HG02678 (cell line): ENCODE measurements at regions not wholly inside any gene's neighbourhood (a gene's known extent, or its start where the extent isn't known, plus 50 kb on each side); places are given as distances from the start of the nearest gene placed in this dataset.
"Not testable (repeated sequence)": the region's sequence is repeated elsewhere in the genome, so short reads cannot be mapped to it uniquely, and the experiment has no call there.

Experiments
- ATAC-seq: cut with Tn5 transposase; IDR thresholded peaks from one replicate; pipeline ENCODE4 v1.9.1; 2021; ENCODE audit warnings: mild to moderate bottlenecking, moderate library complexity; ENCODE audit not compliant: unreplicated experiment

DNA sequence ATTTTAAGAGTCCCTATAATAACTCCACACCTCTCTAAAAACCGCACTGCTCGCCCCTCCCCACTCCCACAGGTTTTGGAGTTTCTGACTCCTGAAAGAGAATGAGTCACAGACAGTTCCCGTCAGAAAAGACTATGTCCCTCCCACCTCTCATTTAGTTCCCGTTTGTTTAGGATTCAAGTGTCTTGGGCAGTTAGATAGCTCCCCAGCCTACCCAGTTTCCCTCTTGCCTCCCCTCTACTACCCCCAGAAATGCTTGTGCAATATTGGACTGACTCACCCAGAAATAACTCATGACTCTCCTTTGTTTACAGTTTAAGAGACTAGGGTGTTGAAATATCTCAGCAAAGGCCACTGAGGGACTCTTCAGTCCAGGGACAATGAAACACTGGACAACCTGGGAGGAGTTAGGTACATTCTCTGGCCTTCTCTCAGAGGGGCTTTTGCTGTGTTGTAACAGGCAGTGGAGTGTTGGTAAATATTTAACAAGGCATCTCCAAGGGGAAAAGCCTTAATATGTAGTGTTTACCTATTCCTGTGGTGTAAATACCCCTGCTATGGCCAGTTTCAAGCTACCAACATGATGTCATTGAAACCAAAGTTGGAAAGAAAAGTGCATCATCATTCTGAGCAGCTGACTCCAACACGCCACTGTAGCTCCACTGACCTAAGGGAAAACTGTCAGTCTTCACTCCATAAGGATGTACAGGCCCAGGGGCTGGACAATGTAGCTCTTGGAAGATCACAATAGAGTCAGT, 96.1 kb upstream of the CHD2 start:
- ATAC-seq: no peak

- not testable (repeated sequence) for ATAC-seq
Observed at GRCh38 chr15:92804610-92804936, 95.6 kb upstream of the CHD2 start.

DNA sequence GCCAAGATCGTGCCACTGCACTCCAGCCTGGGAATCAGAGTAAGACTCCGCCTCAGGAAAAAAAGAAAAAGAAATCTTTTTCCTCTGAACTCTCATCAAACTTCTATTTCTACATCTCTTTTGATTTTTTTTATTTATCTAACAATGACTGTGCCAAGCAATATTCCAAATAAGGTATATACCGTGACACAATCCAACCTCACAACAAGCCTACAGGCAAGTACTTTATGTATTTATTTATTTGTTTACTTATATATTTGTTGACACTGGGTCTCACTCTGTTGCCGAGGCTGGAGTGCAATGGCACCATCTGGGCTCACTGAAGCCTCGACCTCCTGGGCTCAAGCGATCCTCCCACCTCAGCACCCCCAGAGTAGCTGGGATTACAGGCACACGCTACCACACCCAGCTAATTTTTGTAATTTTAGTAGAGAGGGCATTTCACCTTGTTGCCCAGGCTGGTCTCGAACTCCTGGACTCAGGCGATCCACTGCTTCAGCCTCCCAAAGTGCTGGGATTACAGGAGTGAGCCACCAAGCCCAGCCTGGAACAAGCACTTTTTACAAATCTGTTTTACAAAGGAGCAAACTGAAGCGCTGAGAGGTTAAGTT, 94.9 kb upstream of the CHD2 start:
- no peak for ATAC-seq

GRCh38 chr15:92806171-92806570, 94.0 kb upstream of the CHD2 start:
- not testable (repeated sequence) for ATAC-seq

GRCh38 chr15:92806763-92807162, 93.4 kb upstream of the CHD2 start:
- no peak for ATAC-seq

DNA sequence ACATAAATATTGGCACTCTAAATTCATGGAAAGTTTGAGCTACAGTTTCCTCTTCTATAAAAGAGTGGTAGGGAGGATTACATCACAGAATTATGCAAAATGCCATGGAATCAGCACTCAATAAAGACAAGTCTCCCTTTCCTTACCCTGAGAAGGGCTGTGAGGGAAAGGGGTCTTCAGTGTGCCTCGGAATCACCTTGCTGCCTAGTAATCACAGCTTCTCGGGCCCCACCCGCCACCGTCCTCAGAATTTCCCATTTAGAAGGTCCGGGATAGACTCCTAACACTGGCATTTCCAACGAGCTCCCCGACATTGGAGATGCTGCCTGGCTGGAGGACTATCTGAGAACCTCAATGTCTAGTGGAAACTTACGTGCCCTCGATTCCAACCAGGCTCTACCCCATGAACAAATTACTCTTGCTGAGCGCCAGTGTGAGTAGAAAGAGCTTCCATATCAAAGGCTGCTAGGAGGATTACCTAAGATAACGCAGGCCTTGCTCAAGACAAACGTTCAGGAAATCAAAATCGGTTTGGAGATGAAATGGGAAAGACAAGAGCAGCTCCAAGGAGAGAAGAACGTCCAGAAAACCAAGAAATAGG, 92.1 kb upstream of the CHD2 start:
- no peak for ATAC-seq

GRCh38 chr15:92808598-92809063, 91.5 kb upstream of the CHD2 start:
- peak; percentile 12 for ATAC-seq

DNA sequence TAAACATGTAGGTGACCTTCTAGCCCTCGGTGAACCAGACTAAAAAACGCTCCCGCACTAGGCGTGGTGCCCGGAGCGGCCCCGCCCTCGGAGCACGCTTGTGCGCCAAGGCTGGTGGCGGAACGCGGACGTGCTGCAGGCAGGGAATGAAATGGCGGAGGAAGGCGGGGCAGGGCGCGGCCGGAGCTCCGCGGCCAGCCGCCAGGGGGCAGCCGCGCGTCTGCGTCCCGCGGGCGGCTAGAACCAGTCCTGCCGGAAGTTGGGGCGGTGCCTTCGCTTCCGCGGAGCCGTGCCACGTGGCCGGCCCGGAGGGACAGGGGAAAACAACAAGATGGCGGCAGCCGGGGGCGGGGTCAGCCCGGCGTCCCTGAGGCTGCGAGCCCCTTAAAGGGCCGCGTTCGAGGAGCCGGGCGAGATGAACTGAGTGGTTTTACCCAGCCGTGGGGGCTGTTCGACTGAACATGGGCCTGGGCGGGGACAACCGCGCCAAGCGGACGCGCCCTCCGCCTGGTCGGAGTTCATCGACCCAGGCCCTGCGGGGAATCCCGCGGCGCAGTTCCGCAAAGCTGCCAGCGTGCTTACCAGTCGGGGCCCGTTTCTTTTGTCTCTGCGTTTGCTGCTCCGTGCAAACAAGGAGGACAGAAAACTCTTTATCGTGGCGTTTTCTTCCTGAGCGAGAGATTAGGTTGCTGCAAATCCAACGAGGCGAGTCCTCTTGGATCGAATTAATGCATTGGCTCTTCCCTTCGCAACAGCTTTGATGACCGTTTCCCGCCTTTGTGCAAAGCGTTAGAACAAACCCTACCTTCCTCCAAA, 90.9 kb upstream of the CHD2 start:
- peak; percentile 78 for ATAC-seq

- no peak for ATAC-seq
Observed at GRCh38 chr15:92809880-92810361, 90.2 kb upstream of the CHD2 start.

DNA sequence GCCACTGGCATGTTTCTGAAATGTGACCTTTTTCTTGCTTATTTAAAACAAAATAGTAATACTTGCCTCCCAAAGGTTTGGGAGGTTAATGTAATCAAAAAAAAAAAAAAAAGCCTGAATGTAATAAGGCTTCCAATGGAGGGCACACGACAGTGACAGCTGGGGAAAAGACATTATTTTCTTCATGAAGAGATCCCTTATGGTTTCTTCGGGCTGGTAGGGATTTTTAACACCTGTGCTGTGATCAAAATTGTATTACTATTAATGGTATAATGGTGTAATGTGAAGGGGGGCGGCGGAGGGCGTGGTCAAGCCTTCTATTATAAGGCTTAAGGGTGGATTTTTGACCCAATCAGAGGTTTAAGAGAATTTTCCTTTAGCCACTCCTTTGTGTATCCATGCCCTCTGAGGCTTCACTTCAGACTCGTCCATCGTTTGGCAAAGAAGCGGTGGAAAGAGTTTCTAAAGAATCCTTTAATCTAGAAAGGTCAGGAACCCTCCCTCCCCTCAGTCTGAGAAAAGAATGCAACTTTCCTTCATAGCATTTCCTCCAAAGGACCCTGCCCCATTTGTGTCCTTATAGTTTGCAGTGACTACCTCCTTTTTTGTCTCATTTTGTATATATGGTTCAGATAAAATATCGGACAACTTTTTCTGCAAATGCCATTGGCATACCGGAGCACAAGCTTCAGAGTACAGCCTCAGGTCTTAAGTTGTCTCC, 89.5 kb upstream of the CHD2 start:
- ATAC-seq: no peak

DNA sequence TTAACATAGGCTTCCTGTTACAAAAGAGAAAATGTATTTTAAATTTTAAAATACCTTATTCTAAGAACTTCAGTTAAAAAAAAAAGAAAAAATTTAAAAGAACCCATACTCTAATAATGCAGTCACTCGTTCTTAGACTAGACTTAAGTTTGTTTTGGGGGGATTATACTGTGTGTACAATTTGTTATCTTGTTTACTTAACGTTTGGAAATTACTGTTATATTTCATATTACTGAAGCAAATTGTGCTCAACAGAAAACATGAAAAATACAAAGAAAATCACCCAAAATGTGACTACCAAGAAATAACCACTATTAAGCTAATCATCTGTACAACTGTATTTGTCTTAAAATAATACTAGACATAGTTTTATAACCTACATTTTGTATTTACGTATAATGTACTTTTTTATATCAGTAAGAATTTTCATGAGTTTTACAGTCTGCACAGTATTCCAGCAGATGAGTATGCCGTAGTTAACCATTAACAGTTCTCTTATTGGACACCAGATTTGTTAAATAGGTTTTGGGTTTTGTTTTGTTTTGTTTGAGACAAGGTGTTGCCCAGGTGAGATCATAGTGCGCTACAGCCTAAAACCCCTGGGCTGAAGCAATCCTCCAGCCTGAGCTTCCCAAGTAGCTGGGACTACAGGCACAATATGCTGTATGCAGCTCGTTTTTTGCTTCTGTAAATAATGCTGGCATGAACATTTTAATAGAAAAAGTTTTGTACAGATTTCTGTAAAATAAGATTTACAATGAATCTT, 88.8 kb upstream of the CHD2 start:
- no peak for ATAC-seq

- no peak for ATAC-seq
Observed at GRCh38 chr15:92812271-92812670, 87.9 kb upstream of the CHD2 start.

DNA sequence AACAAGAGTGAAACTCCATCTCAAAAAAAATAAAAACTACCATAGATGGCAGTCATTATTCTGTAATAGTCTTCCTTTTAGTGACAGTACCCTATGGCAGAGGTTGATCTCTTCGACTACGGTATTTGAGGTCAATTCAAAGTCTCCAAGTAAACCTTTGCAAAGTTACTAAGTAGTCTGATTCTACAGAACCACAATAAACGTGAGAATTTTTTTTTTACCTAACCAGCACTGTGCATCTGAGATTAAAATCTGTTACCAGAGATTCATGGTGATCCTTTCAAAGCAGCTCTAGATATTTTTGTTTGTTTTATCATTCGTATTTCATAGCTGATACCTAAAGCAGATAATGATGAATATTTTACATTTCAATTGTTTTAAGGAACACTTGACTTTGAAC, 86.6 kb upstream of the CHD2 start:
- ATAC-seq: no peak

DNA sequence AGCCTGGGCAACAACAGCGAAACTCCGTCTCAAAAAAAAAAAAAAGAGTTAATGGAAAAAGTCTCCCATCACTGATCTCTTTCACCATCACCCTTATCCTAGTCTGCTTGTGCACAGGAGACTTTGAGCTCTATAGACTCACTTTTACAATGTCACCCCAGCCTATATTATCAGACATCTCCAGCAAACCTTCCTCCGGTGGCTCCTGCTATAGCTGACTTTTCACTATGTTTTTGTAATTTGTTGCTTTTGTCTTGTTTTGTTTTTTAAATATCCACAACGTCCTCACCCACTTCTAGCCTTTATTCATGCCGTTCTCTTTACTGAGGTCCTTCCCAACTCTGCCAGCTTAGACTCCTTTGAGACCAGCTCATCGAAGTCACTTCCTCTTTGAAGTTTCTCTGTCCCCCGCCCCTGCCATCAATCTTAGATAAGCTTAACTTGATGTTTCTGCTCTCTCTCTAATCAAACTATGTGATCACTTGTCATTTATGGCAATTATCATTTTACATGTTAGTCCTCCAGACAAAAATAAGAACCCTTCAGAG, 82.7 kb upstream of the CHD2 start:
- ATAC-seq: no peak

DNA sequence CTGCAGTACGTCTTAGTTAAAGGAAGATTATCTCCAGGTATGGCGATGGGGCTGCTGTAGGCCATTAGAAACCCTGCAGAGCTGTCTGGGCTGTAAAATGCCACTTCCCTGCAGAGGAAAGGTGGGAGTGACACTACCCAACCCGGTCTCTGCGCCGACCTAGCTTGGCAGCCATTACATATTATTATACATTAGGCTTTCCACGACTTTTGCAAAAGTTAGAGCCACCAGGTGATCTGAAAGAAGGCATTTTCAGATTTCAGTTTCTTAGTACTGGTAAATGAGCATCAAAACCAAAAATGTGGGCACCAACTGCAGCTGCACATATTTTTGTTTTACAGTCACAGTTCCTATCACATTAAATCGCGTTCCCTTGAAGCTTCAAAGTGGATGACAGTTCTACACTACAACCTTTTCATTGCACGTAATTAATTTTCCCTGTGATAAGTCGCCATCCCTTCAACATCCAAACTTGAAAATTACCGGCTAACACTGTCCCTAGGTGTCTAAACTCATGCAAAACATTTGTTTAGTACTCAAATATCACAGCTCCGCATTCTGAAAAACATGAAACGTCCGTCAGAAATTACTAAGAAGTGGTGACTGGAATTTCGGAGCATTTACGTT, 81.4 kb upstream of the CHD2 start:
- no peak for ATAC-seq

- ATAC-seq: no peak
Observed at GRCh38 chr15:92819278-92820235, 80.6 kb upstream of the CHD2 start.

DNA sequence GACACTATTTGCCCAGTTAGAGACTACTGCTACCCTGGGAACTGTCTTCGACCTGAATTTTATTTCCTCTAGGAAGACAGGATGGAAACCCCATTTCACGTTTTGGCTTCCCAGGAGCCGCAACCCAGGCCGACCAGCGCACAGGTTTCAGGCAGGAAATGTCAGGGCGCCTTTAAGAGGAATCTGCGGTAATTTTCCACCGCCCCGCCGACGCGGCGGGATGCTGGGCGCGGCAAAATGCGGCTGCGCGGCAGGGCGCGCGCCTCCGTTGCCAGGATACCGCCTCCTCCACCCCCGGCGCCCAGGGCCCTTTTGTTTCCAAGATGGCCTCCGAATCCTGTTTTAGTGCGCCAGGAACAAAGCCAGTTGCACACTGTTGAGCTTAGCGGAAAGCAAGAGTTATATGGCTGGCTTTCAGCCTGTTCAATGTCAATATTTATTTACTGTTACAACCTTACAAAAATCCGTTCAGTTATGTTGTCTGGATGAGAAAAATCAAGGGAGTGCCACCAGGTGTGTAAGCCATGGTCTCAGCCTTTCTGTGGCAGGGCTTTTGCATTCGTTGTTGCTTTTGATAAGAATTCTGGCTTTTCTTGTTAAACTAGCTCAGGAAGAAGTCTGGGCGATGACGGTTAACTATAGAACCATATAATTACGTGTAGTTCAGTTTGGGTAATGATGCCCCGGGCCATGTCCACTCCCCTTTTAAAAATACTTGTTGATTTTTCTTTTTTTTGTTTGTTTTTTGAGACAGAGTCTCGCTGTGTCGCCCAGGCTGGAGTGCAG, 79.7 kb upstream of the CHD2 start:
- peak; percentile 90 for ATAC-seq
